PC-9 (cell line): ENCODE measurements at regions not wholly inside any gene's neighbourhood (a gene's known extent, or its start where the extent isn't known, plus 50 kb on each side); places are given as distances from the start of the nearest gene placed in this dataset.

ENCODE experiments used
- EZH2 ChIP-seq: fragments of 200-600 bp; sonication (generic); IDR thresholded peaks from 2 replicates; pipeline ENCODE4 v1.8.0; 2017; ENCODE audit warnings: antibody characterized with exemption, low read depth
- TF ChIP-seq, protein P1 (sequence below): fragments of 200-600 bp; sonication (generic); conservative IDR thresholded peaks from 2 replicates; pipeline ENCODE4 v1.6.1; 2017; ENCODE audit warnings: mixed run types, antibody characterized with exemption, mild to moderate bottlenecking, moderate library complexity

- TF ChIP-seq, protein P1, sequence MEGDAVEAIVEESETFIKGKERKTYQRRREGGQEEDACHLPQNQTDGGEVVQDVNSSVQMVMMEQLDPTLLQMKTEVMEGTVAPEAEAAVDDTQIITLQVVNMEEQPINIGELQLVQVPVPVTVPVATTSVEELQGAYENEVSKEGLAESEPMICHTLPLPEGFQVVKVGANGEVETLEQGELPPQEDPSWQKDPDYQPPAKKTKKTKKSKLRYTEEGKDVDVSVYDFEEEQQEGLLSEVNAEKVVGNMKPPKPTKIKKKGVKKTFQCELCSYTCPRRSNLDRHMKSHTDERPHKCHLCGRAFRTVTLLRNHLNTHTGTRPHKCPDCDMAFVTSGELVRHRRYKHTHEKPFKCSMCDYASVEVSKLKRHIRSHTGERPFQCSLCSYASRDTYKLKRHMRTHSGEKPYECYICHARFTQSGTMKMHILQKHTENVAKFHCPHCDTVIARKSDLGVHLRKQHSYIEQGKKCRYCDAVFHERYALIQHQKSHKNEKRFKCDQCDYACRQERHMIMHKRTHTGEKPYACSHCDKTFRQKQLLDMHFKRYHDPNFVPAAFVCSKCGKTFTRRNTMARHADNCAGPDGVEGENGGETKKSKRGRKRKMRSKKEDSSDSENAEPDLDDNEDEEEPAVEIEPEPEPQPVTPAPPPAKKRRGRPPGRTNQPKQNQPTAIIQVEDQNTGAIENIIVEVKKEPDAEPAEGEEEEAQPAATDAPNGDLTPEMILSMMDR: no peak
- TF ChIP-seq EZH2: no peak
Measured at GRCh38 chrX:40878766-40879165, 143.4 kb upstream of the MED14 start.
